ENCODE measurements at regions not wholly inside any gene's neighbourhood (a gene's known extent, or its start where the extent isn't known, plus 50 kb on each side); places are given as distances from the start of the nearest gene placed in this dataset.

GRCh38 chr4:13092702-13093101 lies 391.4 kb downstream of the RAB28 start:
- peak; percentile 94 for ATAC-seq
- no peak for DNase-seq

GRCh38 chr4:13089659-13089998 lies 394.5 kb downstream of the RAB28 start:
- ATAC-seq (no peak), DNase-seq (no peak)
- intact Hi-C loops (cut with micrococcal nuclease) = no loop called here

More at GRCh38 chr4:13092702-13093101, 391.4 kb downstream of the RAB28 start:
- intact Hi-C loops (cut with micrococcal nuclease) = no loop called here

GRCh38 chr4:13088726-13089658 lies 395.1 kb downstream of the RAB28 start:
- DNase-seq = no peak
- peak; percentile 16 for ATAC-seq
- intact Hi-C loops (cut with micrococcal nuclease) = no loop called here

GRCh38 chr4:13087041-13087440 lies 397.1 kb downstream of the RAB28 start:
- DNase-seq = no peak
- intact Hi-C loops (cut with micrococcal nuclease) = no loop called here
- no peak for ATAC-seq

- ATAC-seq (no peak), DNase-seq (no peak)
- intact Hi-C loops (cut with micrococcal nuclease) = no loop called here
These were observed 399.9 kb downstream of the RAB28 start for GRCh38 chr4:13084210-13084609.

GRCh38 chr4:13081830-13082229 lies 402.3 kb downstream of the RAB28 start:
- intact Hi-C loops (cut with micrococcal nuclease) = no loop called here
- no peak for ATAC-seq
- DNase-seq = no peak

- DNase-seq (no peak), ATAC-seq (no peak)
- intact Hi-C loops (cut with micrococcal nuclease) = no loop called here
These were observed 417.1 kb downstream of the RAB28 start for GRCh38 chr4:13067077-13067476.

GRCh38 chr4:13059019-13059418 lies 425.1 kb downstream of the RAB28 start:
- intact Hi-C loops (cut with micrococcal nuclease) = no loop called here
- DNase-seq (no peak), ATAC-seq (no peak)

- ATAC-seq = peak; percentile 29
- intact Hi-C loops (cut with micrococcal nuclease) = no loop called here
These were observed 427.4 kb downstream of the RAB28 start for GRCh38 chr4:13056630-13057189.

GRCh38 chr4:13054420-13054970 lies 429.6 kb downstream of the RAB28 start:
- ATAC-seq = peak; percentile 57
- intact Hi-C loops (cut with micrococcal nuclease) = no loop called here
- DNase-seq = no peak

More at GRCh38 chr4:13056630-13057189, 427.4 kb downstream of the RAB28 start:
- peak; percentile 26 for DNase-seq

GRCh38 chr4:13047591-13047990 lies 436.5 kb downstream of the RAB28 start:
- DNase-seq (no peak), ATAC-seq (no peak)
- intact Hi-C loops (cut with micrococcal nuclease) = no loop called here

GRCh38 chr4:13036841-13037240 lies 447.3 kb downstream of the RAB28 start:
- intact Hi-C loops (cut with micrococcal nuclease) = no loop called here
- DNase-seq = no peak
- ATAC-seq = no peak

GRCh38 chr4:13032936-13033335 lies 451.2 kb downstream of the RAB28 start:
- intact Hi-C loops (cut with micrococcal nuclease) = no loop called here
- no peak for DNase-seq
- no peak for ATAC-seq

- no peak for ATAC-seq
- no peak for DNase-seq
- intact Hi-C loops (cut with micrococcal nuclease) = no loop called here
These were observed 459.7 kb downstream of the RAB28 start for GRCh38 chr4:13024147-13025105.

GRCh38 chr4:13007802-13008470 lies 476.2 kb downstream of the RAB28 start:
- DNase-seq (no peak), ATAC-seq (no peak)
- intact Hi-C loops (cut with micrococcal nuclease) = no loop called here

- no peak for ATAC-seq
- intact Hi-C loops (cut with micrococcal nuclease) = no loop called here
These were observed 490.2 kb downstream of the RAB28 start for GRCh38 chr4:12993923-12994322.

GRCh38 chr4:12987284-12987683 lies 496.9 kb downstream of the RAB28 start:
- intact Hi-C loops (cut with micrococcal nuclease) = no loop called here
- DNase-seq = no peak
- no peak for ATAC-seq

More at GRCh38 chr4:12993923-12994322, 490.2 kb downstream of the RAB28 start:
- no peak for DNase-seq

- DNase-seq (no peak), ATAC-seq (no peak)
- intact Hi-C loops (cut with micrococcal nuclease) = no loop called here
These were observed 504.3 kb downstream of the RAB28 start for GRCh38 chr4:12979797-12980196.

GRCh38 chr4:12978310-12978709 lies 505.8 kb downstream of the RAB28 start:
- no peak for DNase-seq
- no peak for ATAC-seq
- intact Hi-C loops (cut with micrococcal nuclease) = no loop called here
